Mammary epithelial cell (primary cell): ENCODE measurements at regions not wholly inside any gene's neighbourhood (a gene's known extent, or its start where the extent isn't known, plus 50 kb on each side); places are given as distances from the start of the nearest gene placed in this dataset.

Source experiments
- EZH2 ChIP-seq: IDR thresholded peaks from 2 replicates; pipeline ENCODE4 v1.6.1; 2012; ENCODE audit warnings: low read length, inconsistent platforms, borderline replicate concordance
- TF ChIP-seq, protein P1 (sequence below), 2 donors: IDR thresholded peaks in 1 of 2; conservative IDR thresholded peaks in 1 of 2; 2 replicates each; pipeline ENCODE4 v1.5.1; 2011 to 2012; ENCODE audit warnings: inconsistent platforms in 2 of 2, low read length in 2 of 2, mild to moderate bottlenecking in 2 of 2, control low read depth in 1 of 2, low read depth in 1 of 2; ENCODE audit not compliant: insufficient read depth in 1 of 2; ENCODE audit errors: extremely low read depth in 1 of 2

DNA sequence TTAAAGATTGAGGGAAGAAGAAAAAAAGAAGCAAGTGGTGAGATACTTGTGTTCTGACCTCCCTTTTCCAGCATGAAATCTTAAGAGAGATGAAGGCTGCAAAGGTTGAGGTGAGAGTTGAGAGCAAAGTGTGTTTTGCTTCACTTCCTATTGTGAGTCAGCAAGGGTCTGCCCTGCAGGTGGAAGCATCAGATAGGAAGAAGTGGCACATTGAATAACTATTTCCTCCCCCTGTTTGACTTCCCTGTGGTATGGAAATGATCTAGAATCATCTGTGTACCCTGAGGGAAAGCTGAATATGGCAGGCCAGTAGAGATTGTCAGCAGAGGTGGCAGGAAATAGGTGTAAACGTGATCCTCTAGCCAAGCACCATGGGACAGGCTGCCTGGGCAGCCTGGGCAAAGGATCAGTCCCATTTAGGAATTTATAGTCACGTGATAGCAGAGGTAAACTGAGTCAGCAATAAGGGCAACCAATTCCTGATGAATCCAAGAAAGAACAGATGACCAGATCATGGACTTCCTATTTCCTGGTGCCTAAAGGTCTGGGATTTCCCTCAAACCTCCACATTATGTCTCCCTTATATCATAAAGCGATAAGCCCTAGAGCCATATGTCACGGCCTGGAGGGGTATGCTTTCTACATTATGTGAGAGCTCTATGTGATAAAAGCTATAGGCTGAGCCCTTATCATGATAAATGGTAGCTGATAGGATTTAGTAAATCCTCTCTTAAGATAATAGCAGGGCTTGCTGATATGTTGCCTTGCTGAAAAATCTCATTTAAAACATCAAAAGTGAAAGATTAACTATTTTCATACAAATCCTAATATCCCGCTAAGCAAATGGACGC, 287.0 kb downstream of the MDFIC start:
- TF ChIP-seq, protein P1, sequence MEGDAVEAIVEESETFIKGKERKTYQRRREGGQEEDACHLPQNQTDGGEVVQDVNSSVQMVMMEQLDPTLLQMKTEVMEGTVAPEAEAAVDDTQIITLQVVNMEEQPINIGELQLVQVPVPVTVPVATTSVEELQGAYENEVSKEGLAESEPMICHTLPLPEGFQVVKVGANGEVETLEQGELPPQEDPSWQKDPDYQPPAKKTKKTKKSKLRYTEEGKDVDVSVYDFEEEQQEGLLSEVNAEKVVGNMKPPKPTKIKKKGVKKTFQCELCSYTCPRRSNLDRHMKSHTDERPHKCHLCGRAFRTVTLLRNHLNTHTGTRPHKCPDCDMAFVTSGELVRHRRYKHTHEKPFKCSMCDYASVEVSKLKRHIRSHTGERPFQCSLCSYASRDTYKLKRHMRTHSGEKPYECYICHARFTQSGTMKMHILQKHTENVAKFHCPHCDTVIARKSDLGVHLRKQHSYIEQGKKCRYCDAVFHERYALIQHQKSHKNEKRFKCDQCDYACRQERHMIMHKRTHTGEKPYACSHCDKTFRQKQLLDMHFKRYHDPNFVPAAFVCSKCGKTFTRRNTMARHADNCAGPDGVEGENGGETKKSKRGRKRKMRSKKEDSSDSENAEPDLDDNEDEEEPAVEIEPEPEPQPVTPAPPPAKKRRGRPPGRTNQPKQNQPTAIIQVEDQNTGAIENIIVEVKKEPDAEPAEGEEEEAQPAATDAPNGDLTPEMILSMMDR (conservative IDR thresholded peaks at IDR 0.05 in 1 of 2, IDR thresholded peaks at IDR 0.05 in 1 of 2; ENCODE audit: extremely low read depth in 1 of 2, insufficient read depth in 1 of 2, low read depth in 1 of 2, low read length in 2 of 2) = no peak
- TF ChIP-seq EZH2 = no peak
